ENCODE measurements at regions not wholly inside any gene's neighbourhood (a gene's known extent, or its start where the extent isn't known, plus 50 kb on each side); places are given as distances from the start of the nearest gene placed in this dataset.
"Not testable (repeated sequence)": the region's sequence is repeated elsewhere in the genome, so short reads cannot be mapped to it uniquely, and the experiment has no call there.

DNA sequence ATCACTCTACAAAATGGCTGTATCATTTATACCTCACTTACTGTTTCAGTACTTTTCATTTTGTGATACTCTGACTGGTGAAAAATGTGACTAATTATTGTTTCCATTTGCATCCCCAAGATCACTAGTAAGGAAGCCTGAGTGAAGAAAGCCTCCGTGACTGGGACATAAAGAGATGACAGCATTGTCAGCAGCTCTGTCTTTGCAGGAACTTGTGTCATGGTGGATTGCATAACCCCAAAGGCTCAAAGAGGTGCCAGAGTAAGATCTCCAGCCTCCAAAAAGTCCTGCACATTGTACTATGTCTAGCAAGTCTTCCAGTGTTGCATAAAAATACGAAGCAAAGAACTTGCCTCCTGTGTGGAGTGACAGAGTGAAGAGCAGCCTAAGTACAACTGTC, 187.5 kb upstream of the CRIM1 start:
- in situ Hi-C loops (cut with HindIII; ENCODE audit: low sequenced_read_pairs) = no loop called here

DNA sequence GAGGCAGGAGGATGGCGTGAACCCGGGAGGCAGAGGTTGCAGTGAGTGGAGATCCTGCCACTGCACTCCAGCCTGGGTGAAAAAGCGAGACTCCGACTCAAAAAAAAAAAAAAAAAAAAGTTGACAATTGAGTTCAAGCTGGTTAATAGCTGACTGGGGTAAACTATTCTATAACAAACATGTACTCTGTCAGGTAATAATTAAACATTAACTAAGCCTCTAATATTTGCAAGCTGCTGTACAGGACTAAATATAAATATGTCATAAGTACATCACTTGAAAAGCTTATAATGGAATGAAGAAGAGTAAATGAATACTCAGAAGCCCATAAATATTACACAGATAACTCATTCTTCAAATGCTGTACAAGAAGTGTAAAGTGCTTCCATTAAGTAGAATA, 190.4 kb upstream of the CRIM1 start:
- in situ Hi-C loops (cut with HindIII; ENCODE audit: low sequenced_read_pairs) = no loop called here

DNA sequence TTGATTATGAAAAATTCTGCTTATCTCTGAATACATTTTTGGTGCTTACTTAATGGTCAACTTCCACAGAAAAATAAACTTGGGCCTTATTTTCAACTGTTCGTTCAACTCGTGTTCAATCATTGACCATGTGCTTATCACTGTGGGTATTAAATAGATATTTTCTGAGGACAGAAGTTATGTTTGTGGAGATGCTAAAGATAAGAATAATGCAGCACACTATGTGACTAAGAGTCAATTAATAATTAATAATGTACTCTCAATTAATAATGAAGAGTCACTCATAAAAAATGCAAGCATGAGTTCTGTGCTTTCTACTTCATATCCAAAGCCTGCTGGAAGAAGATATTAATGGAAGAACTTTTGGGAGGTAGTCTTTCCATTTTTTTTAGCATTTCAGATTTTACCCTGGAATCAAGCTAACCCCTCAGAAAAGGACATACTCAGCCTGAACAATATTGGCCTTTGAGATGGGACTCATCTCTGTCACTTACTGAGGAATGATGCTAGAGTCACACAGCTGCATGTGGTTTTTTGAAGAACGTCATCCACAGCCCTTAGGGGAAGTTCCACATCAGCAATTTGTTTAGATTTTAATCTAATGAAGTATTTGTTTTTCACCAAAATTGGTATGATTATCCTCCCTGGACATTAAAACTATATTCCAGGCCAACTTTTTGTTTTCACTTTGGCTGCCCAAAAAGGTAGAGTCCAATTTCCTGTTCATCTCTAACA, 191.9 kb upstream of the CRIM1 start:
- in situ Hi-C loops (cut with HindIII; ENCODE audit: low sequenced_read_pairs) = no loop called here

DNA sequence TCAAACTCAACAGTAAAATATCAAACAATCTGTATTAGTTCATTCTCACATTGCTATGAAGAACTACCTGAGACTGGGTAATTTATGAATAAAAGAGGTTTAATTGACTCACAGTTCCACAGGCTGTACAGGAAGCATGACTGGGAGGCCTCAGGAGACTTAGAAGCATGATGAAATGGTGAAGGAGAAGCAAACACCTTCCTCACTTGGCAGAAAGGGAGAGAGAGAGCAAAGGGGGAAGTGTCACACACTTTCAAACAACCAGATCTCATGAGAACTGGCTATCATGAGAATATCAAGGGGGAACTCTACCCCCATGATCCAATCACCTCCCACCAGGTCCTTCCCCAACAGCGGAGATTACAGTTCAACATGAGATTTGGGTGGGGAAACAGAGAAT, 198.5 kb upstream of the CRIM1 start:
- in situ Hi-C loops (cut with HindIII; ENCODE audit: low sequenced_read_pairs) = not testable (repeated sequence)

DNA sequence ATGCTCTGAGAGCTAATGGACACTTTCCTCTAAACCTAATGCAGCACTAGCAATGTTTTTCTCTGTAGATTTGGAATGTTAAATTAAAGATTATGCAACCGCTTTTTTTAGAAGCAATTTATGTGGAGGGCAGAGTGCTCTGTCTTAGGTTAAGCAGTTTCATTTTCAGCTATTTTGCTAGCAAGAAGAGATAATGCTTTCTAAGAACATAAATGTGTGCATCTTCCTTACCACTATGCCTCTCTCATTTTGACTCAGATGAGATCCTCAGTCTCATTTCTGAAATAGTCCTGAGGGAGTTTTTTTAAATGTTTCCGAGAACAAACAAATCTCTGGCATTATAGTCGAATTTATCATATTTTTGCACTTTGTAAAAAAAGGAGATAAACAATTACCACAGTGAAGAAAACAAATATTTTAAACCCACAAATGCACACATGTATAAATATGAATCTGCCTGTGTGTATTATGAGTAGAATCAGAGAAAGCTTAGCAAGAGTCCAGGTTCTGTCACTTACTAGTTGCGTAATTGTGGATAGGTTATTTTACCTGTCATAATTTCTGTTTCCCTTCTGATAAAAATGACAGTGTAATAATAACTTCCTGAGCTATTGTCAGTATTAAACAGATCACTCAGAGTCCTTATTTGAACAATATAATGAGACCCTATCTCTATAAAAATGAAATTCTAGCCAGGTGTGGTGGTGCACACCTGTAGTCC, 207.7 kb upstream of the CRIM1 start:
- in situ Hi-C loops (cut with HindIII; ENCODE audit: low sequenced_read_pairs) = no loop called here

DNA sequence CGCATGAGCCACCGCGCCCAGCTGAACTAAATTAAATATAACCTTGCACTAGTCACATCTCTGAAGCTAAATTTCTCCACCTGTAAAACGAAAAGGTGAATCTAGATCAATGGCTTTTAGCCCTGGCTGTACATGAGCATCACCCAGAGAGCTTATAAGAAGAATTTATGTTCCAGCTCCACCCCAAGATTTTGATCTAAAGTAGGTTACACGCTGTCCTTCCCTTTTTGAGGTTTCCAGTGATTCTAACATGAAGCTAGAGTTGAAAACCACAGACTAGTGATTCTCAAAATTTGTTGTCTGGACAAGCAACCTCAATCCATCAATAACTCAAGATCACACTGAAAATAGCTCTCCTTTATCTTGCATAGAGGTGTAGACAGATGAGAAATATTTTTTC, 208.8 kb upstream of the CRIM1 start:
- in situ Hi-C loops (cut with HindIII; ENCODE audit: low sequenced_read_pairs) = no loop called here

DNA sequence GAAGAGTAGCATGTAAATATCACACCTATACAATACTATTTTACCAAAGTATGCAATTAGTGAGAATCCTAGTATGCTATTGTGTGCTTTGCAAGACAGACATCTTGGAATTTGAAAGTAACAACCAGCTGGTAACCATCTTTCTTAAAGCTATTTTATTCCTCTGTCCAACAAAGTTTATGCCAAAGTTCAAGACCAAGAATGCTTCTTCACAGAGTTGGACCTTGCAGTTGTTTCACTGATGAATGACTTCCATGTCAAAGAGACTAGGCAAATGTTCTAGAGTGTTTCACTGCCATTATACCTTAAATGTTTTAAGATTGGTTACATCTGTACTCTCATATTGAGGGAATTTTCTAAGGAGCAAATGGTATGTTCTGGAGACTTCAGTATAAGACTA, 215.2 kb upstream of the CRIM1 start:
- in situ Hi-C loops (cut with HindIII; ENCODE audit: low sequenced_read_pairs) = no loop called here

DNA sequence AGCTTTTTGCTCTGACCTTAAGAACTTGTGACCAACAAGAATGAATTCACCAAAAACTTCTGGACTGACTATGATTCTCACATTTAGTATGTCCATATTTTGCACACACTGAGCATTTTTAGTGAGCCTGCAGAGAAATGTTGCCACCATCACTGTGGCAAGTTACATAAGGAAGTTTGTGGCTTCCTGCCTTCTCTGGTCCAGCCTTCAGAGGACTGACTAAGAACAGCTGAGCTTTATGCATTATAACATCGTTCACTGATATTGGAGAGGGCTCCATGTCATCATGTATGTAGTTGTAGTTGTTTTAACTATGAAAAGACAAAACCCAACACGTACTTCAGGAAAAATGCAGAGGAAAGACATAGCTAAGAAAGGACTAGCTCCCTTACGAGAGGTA, 218.0 kb upstream of the CRIM1 start:
- in situ Hi-C loops (cut with HindIII; ENCODE audit: low sequenced_read_pairs) = no loop called here

DNA sequence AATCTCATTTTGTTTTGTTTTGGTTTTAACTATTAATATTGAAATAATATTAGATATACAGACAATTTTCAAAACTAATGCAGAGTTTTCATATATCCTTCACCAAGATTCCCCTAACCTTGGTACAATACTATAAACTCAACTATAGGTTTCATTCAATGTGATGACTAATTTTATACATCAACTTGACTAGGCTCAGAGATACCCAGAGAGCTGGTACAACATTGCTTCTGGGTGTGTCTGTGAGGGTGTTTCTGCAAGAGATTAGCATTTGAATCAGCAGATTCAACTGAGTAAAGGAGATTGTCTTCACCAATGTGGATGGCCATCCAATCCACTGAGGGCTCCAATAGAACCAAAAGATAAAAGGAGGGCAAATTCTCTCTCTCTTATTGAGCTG, 221.3 kb upstream of the CRIM1 start:
- in situ Hi-C loops (cut with HindIII; ENCODE audit: low sequenced_read_pairs) = no loop called here

DNA sequence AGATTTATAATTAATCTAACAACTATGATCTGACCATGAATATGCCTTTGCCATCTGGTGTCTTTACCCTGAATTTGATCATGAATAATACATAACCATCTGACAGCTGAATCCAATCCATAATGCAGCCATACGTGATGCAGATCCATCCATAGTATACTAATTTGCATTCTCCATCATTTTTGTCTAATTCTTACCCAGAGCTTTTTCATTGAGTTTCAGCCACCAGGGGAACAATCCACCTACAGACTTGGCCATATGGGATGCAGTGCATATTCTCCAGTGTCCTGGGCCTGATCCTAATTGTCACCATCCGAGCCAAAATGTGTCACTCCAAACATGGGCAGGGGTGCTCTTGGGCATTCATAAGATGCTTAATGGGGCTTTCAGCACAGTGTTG, 227.2 kb upstream of the CRIM1 start:
- in situ Hi-C loops (cut with HindIII; ENCODE audit: low sequenced_read_pairs) = no loop called here

DNA sequence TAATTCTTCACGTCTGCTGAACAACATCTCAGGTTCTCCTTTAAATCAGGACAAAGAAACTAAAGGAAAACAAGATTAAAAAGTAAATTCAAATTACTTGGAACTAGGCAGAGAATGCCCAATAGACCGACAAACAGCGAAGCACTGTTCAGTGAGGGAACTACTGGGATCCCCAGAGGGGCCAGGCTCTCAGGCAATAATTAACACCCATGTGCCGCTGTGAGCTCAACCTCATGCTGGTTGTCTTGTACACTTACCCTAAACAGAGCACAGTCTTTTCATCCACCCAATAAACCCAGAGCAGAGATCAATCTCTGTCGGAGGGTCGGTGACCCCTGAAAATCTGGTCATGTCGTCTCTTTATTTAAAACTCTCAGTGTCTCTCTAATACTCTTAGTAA, 229.9 kb upstream of the CRIM1 start:
- in situ Hi-C loops (cut with HindIII; ENCODE audit: low sequenced_read_pairs) = no loop called here

DNA sequence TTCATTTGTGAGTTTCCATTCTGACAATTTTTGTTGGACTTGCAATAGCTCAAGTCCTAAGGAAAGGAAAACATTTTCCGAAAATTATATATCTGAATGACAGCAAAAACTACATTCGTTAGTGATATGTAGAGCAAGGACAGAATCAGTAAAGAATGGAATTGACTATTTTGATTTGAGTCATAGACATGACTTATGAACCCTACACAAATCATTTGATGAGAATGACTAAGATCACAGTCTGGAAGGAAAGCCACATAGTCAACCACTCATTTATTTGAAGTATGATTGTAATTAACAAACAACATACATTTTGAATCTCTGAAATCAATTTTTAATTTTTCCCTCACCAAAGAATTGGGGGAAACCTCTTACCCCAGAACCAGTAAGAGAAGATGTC, 231.6 kb upstream of the CRIM1 start:
- in situ Hi-C loops (cut with HindIII; ENCODE audit: low sequenced_read_pairs) = no loop called here

DNA sequence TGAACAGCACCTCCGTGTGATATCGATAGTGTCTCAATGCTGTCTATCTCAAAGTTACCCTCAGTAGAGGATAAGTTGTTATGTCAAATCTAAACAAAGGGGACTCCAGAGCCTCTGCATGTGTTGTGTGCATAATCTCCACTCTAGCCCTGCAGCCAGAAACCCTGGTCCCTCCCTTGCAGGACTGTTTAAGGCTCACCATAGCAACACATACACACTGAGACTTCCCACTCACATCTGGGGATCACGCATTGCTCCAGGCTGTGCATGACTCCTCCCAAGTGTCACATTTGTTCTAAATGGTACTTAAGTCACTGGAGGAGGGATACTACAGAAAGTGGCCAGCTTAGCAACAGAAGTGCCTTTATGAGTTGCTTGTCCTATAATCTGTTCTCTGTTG, 258.6 kb upstream of the CRIM1 start:
- in situ Hi-C loops (cut with HindIII; ENCODE audit: low sequenced_read_pairs) = no loop called here

DNA sequence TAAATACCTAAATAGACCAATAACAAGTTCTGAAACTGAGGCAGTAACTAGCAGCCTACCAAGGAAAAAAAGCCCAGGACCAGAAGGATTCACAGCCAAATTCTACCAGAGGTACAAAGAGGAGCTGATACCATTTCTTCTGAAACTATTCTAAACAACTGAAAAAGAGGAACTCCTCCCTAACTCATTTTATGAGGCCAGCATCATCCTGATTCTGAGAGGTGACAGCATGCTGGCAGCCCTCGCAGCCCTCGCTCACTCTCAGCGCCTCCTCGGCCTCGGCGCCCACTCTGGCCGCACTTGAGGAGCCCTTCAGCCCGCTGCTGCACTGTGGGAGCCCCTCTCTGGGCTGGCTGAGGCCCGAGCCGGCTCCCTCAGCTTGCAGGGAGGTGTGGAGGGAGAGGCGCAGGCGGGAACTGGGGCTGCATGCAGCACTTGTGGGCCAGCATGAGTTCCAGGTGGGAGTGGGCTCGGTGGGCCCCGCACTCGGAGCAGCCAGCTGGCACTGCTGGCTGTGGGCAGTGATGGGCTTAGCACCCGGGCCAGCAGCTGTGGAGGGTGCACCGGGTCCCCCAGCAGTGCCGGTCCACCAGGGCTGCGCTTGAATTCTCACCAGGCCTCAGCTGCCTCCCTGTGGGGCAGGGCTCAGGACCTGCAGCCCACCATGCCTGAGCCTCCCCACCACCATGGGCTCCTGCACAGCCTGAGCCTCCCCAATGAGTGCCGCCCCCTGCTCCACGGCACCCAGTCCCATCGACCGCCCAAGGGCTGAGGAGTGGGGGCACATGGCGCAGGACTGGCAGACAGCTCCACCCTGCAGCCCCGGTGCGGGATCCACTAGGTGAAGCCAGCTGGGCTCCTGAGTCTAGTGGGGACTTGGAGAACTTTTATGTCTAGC, 263.5 kb upstream of the CRIM1 start:
- in situ Hi-C loops (cut with HindIII; ENCODE audit: low sequenced_read_pairs) = not testable (repeated sequence)

DNA sequence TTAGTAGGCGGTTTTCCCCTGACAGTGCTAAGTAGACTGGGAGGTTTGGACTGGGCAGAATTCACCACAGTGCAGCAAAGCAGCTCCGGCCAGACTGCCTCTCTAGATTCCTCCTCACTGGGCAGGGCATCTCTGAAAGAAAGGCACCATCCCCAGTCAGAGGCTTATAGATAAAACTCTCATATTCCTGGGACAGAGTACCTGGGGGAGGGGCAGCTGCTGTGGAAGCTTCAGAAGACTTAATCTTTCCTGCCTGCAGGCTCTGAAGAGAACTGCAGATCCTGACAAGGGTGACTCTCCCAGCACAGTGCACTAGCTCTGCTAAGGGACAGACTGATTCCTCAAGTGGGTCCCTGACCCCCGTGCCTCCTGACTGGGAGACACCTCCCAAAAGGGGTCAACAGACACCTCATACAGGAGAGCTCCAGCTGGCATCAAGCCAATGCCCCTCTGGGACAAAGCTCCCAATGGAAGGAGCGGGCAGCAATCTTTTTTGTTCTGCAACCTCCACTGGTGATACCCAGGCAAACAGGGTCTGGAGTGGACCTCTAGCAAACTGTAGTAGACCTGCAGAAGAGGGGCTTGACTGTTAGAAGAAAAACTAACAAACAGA, 266.8 kb upstream of the CRIM1 start:
- in situ Hi-C loops (cut with HindIII; ENCODE audit: low sequenced_read_pairs) = no loop called here

DNA sequence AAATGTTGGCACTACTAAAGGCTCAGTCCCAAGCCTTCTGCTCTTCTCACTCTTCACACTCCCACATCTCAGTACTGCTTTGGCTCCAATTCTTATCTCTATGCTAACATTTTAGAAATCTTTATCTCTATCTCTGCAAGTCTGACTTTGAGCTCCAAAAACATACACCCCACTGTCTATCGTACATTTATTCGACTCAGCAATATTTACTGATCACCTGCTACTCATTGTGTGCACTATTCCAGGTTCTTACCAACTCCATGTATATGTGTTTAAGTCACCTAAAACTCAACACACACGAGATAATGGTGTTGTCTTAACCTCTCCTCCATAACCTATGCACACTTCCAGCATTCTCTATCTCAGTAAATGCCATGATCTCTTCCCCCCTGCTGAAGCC, 268.2 kb upstream of the CRIM1 start:
- in situ Hi-C loops (cut with HindIII; ENCODE audit: low sequenced_read_pairs) = no loop called here

DNA sequence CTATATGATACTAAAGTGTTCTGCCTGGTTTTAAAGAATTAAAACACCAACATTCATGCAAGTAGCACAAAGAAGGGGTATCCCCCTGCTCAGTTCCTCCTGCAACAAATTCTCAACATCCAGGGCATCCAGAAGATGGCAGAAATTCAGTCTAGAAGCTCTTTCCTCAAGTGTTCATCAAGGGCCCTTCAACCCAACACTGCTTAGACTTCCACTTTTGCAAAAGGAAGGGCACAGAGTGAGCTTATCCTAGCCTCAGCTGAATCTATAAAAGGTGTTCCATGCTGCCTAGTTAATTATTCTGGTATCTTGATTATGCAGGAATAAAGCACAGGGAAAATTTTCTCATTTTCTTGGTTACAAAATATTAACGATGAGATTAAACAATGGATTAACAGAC, 275.8 kb upstream of the CRIM1 start:
- in situ Hi-C loops (cut with HindIII; ENCODE audit: low sequenced_read_pairs) = no loop called here

DNA sequence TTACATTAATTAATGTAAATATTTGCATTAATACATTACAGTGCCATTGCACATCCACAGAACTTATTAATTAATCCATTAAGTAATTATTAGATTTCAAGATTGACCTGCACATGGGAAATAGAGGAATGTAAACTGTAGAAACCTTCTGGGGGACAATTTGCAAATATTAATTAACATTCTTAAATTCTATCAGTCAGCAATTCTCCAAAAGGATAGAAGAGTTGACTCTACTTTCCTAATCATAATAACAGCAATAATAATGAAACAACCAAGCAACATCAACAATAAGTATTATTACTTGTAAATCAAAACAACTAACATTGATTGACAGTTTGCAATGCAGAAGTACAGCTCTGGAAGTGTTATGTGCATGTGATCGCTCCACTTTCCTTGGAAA, 281.6 kb upstream of the CRIM1 start:
- in situ Hi-C loops (cut with HindIII; ENCODE audit: low sequenced_read_pairs) = no loop called here

DNA sequence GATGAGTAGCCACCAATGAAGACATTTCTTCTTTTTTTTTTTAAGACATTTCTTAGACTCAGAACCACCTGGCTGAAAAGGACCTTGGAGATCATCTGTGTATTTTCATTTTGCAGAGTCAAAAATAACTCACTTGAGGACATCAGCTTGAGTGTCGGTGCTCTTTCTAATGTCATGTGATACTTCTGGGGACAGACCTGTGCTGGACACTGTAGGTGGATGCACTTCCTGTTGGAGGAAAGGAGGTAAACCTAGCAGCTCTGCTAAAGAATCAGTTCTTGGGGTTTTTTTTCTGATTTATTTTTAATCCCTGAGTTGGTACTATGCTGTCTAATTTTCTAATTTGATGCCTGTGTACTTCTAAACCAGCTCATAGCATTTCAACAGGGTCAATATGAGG, 283.9 kb upstream of the CRIM1 start:
- in situ Hi-C loops (cut with HindIII; ENCODE audit: low sequenced_read_pairs) = no loop called here

DNA sequence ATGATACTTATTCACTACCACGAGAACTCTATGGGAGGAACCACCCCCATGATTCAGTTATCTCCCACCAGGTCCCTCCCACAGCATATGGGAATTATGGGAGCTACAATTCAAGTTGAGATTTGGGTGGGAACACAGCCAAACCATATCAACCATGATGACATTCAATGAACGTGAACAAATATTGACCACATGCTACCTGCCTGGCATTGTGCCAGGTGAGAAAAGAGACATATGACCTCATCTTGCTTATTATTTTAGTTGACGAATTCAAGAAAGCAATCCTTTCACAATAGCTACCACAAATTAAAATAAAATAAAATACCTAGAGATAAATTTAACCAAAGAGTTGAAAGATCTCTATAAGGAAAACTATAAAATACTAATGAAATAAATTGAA, 286.5 kb upstream of the CRIM1 start:
- in situ Hi-C loops (cut with HindIII; ENCODE audit: low sequenced_read_pairs) = no loop called here

DNA sequence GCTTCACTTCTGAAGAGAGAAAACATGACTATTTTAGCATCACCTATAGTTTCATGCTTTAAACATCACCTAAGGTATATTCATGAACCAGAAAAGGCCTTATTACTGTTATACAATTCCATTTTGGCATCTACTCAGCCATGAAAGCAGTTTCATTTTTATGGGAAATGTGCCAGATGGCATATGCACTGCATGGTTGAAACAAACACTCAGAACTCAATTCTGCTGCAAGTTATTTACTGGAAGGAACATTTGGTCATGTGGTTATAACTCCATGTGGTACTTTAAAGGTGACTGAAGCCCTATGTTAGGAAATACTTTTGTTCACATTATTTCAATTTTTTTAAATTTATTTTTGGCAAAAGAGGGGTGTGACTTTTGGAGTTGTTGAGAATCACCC, 287.5 kb upstream of the CRIM1 start:
- in situ Hi-C loops (cut with HindIII; ENCODE audit: low sequenced_read_pairs) = no loop called here

All from DLD1 (cell line).